ENCODE measurements at regions not wholly inside any gene's neighbourhood (a gene's known extent, or its start where the extent isn't known, plus 50 kb on each side); places are given as distances from the start of the nearest gene placed in this dataset.
"Not testable (repeated sequence)": the region's sequence is repeated elsewhere in the genome, so short reads cannot be mapped to it uniquely, and the experiment has no call there.

DNA sequence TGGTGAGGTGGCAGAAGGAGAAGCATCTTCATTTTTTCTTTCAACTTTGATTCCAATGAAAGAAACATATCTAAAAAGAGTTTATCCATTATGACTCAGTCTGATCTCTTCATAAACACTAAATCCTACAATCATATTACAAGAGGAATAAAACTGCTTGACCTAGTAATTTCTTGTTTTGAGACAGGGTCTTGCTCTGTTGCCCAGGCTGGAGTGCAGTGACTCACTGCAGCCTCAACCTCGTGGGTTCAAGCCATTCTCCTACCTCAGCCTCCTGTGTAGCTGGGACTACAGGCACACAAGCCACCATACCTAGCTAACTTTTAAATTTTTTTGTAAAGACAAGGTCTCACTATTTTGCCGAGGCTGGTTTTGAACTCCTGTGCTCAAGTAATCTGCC, 147.2 kb downstream of the NDUFA12 start:
- DNase-seq (ENCODE audit: low spot score) = no peak

DNA sequence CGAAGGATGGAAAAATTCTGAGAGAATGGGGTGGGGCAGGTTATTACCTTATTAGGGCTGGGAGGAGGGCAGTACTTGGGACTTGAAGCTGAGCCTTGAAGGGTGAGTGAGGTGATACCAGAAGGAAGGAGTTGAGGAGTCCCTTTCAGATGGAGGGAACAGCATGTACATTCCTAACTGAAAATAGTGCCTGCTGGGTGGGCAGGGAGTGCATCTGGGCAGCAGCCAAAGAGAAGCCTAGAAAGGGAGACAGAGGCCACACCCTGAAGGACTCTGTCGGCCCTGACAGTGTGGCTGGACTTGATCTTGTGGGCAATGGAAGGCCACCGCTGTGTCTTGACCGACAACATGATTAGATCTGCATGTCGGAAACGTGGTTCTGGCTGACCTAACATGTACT, 147.6 kb downstream of the NDUFA12 start:
- DNase-seq (ENCODE audit: low spot score) = no peak

DNA sequence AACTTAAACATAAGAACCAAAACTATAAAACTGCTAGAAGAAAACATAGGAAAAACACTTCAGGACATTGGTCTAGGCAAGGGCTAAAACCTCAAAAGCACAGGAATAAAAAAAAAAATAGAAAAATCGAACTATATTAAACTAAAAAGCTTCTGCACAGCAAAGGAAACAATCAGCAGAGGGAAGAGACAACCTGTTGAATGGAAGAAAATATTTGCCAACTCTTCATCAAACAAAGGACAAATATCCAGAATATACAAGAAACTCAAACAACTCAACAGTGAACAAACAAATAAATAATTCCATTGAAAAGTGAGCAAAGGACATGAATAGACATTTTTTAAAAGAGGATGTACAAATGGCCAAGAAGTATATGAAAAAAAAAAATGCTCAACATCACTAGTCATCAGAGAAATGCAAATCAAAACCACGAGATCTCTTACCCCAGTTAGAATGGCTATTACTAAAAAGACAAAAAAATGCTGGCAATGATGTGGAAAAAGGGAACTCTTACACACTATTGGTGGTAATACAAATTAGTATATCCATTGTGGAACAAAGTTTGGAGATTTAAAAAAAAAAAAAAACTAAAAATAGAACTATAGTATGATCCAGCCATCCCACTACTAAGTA, 152.0 kb downstream of the NDUFA12 start:
- DNase-seq (ENCODE audit: low spot score) = no peak

DNA sequence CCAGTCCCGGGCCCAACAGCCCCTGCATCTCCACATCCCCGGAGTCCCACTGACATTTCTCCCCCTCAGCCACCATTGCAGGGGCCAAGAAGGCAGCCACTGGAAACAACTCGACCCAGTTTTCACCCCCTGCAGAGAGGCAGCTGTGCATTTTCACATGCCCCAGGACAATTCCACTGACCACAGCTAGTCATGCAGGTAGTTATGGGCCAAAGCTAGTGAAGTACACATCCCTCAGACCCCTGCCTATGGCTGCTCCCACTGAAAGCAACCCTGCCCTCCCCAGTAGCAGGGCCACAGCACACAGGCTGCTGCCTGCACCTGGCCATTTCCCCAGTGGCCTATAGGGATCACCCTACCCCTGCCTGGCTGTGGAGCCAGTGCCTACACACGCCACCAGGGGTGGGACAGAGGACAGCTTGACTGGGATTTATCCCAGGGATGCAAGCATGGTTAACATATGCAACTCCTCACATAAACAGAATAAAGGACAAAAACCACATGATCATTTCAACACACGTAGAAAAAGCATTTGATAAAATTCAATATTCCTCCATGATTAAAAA, 154.0 kb downstream of the NDUFA12 start:
- DNase-seq (ENCODE audit: low spot score) = no peak

DNA sequence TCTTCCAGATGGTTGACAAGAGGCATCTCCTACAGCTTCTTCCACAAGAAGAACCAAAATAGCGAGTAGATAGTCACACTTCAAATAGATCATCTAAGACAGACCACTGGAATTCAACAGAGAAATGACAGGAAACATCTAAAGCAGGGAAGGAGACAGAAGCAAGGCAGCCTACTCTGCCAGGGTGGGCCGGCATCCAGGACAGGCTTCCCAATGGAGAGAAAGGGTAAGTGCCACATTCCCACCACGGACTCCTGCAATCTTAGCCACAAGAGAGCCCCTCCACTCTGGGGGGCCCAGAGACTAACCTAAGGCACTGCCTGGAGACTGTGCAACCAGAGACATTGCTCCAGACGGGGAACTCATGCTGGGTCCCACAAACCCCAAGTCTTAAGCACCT, 154.5 kb downstream of the NDUFA12 start:
- DNase-seq (ENCODE audit: low spot score) = no peak

DNA sequence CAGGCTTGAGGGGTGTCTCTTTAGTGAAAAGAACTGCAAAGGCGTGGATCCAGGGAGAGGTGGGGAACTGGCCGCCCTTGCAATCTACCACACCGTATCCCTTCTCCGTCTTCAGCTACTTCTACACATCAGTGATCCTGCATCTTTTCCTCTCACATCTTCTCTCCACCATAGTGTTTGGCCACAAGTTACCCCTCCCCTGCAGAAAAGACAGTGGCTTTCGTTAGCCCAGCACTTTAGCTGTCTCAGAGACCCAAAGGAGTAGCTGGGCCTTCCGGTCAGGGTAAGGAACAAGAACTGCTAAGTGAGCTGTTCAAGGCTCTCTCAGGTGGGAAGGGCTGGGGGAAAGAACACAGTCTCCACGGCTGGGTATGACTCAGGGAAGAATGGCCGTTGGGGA, 158.4 kb downstream of the NDUFA12 start:
- no peak for DNase-seq (ENCODE audit: low spot score)

DNA sequence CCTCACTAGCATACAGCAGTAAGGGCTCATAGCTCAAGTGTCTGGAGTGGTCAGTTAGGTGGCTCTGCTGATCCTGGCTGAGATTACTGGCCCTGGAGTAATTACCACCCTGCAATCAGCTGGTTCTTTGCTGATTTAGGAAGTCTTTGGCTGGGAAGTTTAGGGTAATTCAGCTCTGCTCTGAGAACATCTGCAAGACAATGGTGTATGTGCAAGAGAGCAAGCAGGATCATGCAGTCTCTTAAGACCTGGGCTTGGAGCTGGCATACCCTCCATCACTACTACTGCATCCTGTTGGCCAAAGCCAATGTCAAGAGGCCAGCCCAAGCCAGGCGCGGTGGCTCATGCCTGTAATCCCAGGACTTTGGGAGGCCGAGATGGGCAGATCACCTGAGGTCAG, 159.0 kb downstream of the NDUFA12 start:
- DNase-seq (ENCODE audit: low spot score) = no peak

DNA sequence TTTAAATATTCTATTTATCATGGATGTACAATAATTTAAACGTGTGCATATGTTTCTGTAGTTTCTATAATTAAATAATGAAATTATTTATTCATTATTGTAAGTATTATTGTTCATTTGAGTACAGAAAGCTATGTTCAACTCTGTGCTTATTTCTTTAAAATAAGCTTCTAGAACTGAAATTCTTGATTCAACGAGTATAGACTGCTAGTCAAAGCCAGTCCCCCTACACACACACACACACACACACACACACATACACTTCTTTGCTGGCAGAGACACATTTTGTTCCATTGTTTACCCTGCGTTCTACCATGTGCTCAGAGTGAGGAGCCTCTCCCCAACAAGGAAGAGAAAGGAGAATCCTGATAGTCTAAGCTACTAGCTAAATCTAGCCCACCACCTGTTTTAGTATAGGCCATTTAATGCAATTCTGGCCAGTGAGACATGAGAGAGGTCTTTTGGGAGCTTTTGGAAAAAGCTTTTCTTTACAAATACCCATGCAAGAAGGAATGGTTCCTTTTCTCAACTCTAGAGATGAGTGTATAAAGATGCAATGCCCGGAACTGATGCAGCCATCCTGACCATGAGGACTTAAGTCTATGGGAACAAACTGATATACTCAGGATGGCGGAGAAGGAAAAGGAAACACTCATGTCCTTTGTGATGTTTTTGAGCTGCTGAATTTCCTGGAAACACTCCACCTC, 161.4 kb downstream of the NDUFA12 start:
- no peak for DNase-seq (ENCODE audit: low spot score)

DNA sequence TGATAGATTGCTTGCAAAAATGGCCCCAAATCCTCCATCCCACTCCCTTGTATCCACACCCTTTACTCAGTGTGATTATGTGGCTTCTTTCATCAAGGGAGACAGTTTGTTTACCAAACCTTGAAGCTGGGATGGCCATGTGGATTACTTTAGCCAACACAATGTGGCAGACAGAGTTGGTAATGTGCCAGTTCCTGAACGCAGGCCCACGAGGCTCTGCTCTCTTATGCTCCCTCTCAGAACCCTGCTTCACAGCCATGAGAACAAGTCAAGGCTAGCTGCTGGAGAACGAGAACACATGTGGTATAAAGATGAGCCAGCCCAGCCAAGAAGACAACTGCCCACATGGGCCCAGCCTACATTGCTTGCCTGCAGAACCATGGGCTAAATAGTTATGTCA, 162.3 kb downstream of the NDUFA12 start:
- DNase-seq (ENCODE audit: low spot score) = no peak

DNA sequence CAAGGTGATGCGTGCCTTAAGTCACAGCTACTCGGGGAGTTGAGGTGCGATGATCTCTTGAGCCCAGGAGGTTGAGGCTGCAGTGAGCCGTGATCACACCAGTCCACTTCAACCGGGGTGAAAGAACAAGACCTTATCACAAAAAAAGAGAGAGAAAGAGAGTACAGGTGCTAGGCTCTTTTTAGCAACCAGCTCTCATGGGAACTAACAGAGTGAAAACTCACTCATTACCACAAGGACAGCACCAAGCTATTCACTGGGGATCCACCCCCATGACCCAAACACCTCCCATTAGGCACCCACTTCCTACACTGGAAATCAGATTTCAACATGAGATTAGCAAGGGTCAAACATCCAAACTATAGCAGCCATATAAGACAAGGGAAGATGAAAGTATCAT, 164.2 kb downstream of the NDUFA12 start:
- DNase-seq (ENCODE audit: low spot score) = no peak

DNA sequence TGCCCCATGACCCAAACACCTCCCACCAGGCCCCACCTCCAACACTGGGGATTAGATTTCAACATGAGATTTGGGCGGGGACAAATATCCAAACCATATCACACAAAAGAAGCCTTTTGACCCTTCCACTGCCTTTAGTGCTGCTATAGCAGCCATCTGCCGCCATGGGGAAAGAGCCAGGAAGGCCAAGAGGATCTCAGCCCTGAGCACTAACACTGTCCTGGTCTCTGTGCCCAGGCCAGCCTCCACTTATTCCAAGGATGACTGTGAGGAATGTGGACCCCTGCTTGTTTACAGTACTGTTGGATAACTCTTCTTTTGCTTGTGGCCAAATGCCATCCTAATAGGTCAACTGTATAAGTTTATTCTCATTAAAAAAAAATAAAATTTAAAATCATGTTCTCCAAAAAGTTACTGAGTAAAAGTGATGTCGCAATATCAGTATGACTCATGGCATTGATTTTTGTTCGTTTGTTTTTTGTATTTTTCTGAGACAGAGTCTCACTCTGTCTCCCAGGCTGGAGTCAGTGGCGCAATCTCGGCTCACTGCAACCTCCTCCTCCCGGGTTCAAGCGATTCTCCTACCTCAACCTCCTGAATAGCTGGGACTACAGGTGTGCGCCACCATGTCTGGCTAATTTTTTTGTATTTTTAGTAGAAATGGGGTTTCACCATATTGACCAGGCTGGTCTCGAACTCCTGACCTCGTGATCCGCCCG, 166.4 kb downstream of the NDUFA12 start:
- not testable (repeated sequence) for DNase-seq (ENCODE audit: low spot score)

DNA sequence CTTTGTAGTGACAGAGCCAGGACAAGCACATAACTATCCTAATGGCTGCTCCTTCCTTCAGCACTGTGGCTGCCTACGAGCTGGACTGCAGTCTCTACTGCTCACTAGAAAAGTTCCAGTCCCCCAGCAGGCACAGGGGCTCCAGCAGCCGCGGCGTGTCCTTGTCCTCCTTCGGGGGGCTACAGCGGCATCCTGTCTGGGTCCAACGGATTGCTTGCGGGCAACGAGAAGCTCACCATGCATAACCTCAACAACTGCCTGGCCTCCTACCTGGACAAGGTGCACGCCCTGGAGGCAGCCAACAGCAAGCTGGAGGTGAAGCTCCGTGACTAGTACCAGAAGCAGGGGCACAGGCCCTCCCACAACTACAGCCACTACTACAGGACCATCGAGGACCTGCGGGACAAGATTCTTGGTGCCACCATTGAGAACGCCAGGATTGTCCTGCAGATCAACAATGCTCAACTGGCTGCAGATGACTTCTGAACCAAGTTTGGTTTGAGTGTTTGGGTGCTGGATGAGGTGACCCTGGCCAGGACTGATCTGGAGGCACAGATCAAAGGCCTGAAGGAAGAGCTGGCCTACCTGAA, 169.4 kb downstream of the NDUFA12 start:
- no peak for DNase-seq (ENCODE audit: low spot score)

DNA sequence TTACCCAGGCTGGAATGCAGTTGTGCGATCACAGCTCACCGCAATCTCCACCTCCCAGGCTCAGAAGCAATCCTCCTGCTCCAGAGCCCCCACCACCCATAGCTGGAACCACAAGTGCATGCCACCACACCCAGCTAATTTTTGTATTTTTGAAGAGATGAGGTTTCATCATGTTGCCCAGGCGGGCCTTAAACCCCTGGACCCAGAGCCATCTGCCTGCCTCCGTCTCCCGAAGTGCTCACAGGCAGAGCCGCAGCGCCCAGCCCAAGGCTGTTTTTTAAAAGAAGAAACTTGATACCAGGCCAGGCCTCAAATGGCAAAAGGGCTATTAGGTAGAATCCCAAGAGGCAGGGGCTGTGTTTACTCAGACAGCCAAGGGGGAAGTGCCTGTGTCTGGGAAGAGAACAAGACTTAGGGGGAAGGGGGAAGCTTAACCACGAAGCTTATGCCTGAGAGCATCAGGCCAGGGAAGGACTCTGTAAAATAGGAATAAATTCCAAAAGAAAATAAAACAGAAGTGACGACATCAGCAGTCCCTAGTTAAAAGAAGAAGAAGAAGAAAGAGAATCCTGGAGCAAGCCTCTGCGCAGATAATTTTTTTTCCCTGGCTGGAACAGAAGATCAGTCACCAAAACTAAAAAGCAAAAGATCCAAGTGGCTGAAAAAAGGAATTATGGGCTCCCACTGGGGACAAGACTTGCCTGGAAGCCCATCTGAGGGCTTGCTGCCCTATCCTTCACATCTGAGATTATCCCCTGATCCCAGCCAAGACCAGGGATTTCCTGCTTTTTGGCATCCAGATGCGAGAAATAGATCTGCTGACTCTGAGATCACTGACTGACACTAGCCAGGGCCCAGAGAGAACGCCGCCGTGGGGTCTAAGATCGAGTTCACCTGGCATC, 170.5 kb downstream of the NDUFA12 start:
- peak; percentile 29 for DNase-seq (ENCODE audit: low spot score)

DNA sequence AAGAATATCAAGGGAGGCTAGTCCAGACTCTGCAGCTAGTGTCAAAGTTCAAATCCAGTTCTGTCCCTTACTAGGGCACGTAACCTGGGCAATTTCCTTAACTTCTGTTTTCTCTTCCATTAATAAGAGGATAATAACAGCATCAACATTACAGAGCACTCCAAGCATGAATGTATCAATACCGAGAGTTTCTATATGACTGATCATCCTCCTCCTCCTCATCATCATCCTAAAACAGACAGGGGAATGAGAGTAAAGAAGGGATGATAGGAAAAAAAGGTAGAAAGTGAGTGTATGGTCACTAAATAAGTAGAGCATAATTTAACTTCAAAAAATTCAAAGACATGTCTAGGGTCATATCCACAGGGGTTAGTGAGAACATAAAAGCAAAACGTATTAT, 171.4 kb downstream of the NDUFA12 start:
- no peak for DNase-seq (ENCODE audit: low spot score)

DNA sequence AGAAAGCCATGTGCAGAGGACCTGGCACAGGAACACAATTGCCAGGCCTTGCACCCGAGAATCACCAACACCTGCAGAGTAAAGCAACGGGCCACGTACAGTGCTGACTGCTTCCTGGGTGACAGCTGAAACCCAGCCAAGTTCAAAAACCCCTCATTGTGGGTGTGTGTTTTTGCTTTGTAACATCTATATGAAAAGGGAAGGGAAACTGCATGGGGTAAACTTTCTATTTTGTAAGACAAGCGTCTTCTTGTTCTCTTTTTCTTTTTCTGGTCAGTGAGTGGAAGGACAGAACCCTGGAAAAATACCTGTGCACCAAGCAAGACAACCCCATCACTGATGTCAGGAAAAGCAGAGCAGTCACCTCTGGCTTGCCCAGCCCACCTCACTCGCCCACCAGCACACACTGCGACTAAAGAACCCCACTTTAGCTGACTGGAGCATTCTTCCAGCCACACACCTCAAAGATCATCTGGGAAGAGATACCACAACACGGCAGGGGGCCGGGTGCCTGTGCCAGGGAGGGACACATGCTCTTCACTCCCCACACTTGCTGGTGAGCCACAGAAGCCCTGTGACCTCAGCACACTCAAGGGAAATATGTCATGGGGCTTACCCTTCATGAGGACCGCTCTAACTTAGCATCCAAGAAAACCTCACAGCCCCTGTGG, 172.3 kb downstream of the NDUFA12 start:
- peak; percentile 14 for DNase-seq (ENCODE audit: low spot score)

DNA sequence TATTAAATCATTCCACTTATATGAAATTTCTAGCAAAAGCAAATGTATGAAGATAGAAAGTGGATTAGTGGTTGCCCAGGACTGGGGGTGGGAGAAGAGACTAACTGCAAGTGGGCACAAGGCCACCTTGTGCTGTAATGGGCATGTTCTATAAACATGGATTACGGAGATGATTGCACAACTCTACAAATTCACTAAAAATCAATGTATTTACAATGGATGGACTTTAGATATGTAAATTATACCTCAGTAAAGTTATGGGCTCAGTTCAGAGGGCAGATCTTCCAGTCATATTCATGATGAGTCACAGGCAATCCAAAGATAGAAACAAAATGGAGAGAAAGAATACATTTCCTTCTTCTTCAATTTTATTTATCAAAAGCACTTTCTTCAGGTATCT, 173.9 kb downstream of the NDUFA12 start:
- no peak for DNase-seq (ENCODE audit: low spot score)

DNA sequence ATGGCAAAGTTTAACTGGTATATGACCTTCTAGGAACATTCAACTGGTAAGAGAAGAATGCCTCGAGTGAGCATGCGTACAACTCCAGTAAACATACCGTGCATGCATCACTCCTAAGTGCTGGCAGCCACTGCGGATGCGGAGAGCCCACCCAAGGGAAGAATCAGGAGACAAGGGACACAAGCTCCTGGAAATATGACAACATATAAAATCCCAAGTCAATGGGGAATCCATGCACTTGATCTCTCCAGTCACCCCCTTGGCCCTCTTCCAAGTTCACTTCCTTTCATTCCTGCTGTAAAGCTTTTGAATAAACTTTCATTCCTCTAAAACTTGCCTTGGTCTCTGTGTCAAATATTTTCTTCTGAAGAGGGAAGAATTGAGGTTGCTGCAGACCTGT, 168.7 kb upstream of the TMCC3 start:
- DNase-seq (ENCODE audit: low spot score) = no peak

DNA sequence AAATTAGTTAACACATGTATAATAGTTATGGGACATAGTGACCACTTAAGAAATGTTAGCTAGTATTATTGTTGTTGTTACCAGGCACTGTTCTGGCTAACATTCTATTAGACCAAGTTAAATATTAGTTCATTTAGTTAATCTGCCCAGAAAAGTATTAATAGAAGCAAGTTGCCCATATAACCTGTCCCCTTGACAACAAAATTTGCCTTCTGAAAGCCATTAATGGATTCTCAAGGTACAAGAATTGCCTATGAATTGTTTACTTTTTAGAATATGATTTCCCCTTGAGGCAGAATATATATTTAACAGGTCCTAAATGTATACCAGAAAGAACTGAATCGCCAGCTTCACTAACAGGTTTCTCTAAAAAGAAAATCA, 167.3 kb upstream of the TMCC3 start:
- DNase-seq (ENCODE audit: low spot score) = no peak

DNA sequence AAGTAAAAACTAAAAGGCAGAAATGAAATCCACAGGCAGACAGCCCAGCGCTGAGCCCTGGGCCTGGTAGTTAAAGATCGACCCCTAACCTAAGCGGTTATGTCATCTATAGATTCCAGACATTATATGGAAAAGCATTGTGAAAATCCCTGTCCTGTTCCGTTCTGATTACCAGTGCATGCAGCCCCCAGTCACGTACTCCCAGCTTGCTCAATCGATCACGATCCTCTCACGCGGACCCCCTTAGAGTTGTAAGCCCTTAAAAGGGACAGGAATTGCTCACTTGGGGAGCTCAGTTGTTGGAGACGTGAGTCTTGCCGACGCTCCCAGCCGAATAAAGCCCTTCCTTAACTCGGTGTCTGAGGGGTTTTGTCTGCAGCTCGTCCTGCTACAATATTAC, 166.8 kb upstream of the TMCC3 start:
- not testable (repeated sequence) for DNase-seq (ENCODE audit: low spot score)

DNA sequence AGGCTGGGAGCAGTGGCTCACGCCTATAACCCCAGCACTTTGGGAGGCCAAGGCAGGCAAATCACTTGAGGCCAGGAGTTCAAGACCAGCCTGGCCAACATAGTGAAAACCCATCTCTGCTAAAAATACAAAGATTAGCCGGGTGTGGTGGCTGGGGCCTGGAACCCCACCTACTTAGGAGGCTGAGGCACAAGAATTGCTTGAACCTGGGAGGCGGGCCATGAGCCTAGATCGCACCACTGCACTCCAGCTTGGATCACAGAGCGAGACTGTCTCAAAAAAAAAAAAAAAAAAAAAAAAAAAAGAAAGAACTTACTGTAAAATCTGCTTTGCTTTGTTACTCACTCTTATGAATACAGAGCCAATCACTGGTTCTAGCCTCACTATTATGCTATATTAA, 166.4 kb upstream of the TMCC3 start:
- DNase-seq (ENCODE audit: low spot score) = not testable (repeated sequence)

DNA sequence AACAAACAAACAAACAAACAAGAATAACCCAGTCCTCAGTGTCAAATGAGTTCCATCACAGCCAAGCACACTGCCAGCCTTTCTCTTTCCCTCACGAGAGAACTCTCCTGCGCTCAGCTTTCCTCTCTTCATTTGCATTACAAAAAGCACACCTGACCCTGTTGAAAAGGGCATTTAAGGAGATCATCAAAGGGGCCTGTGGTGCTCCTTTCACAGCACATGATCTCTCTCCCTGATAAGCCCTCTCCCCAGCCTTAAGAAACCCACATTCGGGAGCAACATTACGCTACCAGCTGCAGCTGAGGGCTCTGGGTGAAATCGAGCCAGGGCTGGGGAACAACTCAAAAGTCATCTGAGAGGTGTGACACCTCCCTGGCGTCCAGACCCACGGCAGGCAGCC, 165.6 kb upstream of the TMCC3 start:
- no peak for DNase-seq (ENCODE audit: low spot score)

All from putamen (tissue), 1 donor.